ENCODE measurements at regions not wholly inside any gene's neighbourhood (a gene's known extent, or its start where the extent isn't known, plus 50 kb on each side); places are given as distances from the start of the nearest gene placed in this dataset.

- DNase-seq (ENCODE audit: low spot score), result no peak
- H3K9ac ChIP-seq (ENCODE audit: low read depth in 1 of 2, low read length in 2 of 2), result no peak overlapping the region
- no peak overlapping the region for H3K27ac ChIP-seq (ENCODE audit: low read depth in 1 of 2, low read length in 2 of 2)
- H3K4me1 ChIP-seq (ENCODE audit: control insufficient read depth in 4 of 4, insufficient read depth in 4 of 4, low read length in 3 of 4), result peaks cover 4 to 14% (median 10%) of the 10 kb centered on the region in 4 donors
- H3K36me3 ChIP-seq (ENCODE audit: control insufficient read depth in 4 of 4, insufficient read depth in 3 of 4, low read depth in 1 of 4, low read length in 3 of 4), result no peaks in the 10 kb centered on the region
- H3K9me3 ChIP-seq (ENCODE audit: control insufficient read depth in 4 of 4, low read length in 3 of 4), result no peaks in the 10 kb centered on the region
- WGBS, result 75% methylated on average over 5 of the region's 5 CpGs
- TF ChIP-seq NR2F2 (IDR thresholded peaks at IDR 0.05) (no peak), GABPA (IDR thresholded peaks at IDR 0.05 in 1 of 2, conservative IDR thresholded peaks at IDR 0.05 in 1 of 2) (no peak), FOXA2 (IDR thresholded peaks at IDR 0.05) (no peak), YY1 (IDR thresholded peaks at IDR 0.05) (no peak), EGR1 (IDR thresholded peaks at IDR 0.05; ENCODE audit: low read depth in 2 of 2) (no peak), FOXA1 (IDR thresholded peaks at IDR 0.05) (no peak), RXRA (IDR thresholded peaks at IDR 0.05) (no peak), REST (IDR thresholded peaks at IDR 0.05) (no peak), RAD21 (IDR thresholded peaks at IDR 0.05) (no peak), HNF4G (IDR thresholded peaks at IDR 0.05) (no peak), SP1 (IDR thresholded peaks at IDR 0.05) (no peak), JUND (IDR thresholded peaks at IDR 0.05) (no peak), TAF1 (conservative IDR thresholded peaks at IDR 0.05) (no peak), HNF4A (conservative IDR thresholded peaks at IDR 0.05) (no peak), CTCF (IDR thresholded peaks at IDR 0.05; ENCODE audit: low read depth, low read length, missing input control) (no peak)
- TF ChIP-seq, protein P1, sequence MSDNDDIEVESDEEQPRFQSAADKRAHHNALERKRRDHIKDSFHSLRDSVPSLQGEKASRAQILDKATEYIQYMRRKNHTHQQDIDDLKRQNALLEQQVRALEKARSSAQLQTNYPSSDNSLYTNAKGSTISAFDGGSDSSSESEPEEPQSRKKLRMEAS (IDR thresholded peaks at IDR 0.05), result no peak
- TF ChIP-seq, protein P2, sequence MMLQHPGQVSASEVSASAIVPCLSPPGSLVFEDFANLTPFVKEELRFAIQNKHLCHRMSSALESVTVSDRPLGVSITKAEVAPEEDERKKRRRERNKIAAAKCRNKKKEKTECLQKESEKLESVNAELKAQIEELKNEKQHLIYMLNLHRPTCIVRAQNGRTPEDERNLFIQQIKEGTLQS (IDR thresholded peaks at IDR 0.05), result no peak
- TF ChIP-seq, protein P3, sequence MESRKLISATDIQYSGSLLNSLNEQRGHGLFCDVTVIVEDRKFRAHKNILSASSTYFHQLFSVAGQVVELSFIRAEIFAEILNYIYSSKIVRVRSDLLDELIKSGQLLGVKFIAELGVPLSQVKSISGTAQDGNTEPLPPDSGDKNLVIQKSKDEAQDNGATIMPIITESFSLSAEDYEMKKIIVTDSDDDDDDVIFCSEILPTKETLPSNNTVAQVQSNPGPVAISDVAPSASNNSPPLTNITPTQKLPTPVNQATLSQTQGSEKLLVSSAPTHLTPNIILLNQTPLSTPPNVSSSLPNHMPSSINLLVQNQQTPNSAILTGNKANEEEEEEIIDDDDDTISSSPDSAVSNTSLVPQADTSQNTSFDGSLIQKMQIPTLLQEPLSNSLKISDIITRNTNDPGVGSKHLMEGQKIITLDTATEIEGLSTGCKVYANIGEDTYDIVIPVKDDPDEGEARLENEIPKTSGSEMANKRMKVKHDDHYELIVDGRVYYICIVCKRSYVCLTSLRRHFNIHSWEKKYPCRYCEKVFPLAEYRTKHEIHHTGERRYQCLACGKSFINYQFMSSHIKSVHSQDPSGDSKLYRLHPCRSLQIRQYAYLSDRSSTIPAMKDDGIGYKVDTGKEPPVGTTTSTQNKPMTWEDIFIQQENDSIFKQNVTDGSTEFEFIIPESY (IDR thresholded peaks at IDR 0.05), result no peak
- no peaks in the 10 kb centered on the region for H3K27me3 ChIP-seq (ENCODE audit: control insufficient read depth in 4 of 4, insufficient read depth in 4 of 4, low read length in 3 of 4)
- no peak overlapping the region for H3K4me3 ChIP-seq (ENCODE audit: low read depth in 1 of 3, low read length in 3 of 3)
Measured at GRCh38 chr5:67366691-67367395, 170.2 kb upstream of the CD180 start.

Measured in liver (tissue), 8 donors.